ENCODE measurements at regions not wholly inside any gene's neighbourhood (a gene's known extent, or its start where the extent isn't known, plus 50 kb on each side); places are given as distances from the start of the nearest gene placed in this dataset.

DNA sequence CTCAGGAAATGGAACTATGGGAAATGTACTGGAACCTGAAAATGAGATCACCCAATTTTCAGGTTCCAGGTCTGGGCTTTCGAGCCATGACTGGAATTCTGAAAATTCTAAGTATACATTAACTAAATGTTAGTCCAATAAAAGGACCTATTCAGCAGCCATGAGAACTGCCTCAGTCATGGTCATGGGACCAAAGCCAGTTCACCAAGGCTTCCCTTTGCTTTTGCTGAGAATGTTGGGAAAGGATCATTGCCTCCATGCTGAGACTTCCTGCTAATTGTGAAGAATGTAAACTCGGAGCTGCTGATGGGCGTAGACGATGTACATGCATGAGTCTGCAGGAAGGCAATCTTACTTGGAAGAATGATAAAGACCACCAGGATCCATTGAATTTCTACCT lies 624.4 kb upstream of the SOX11 start:
- H3K4me3 ChIP-seq: no peak overlapping the region
- H3K27ac ChIP-seq: no peak overlapping the region

DNA sequence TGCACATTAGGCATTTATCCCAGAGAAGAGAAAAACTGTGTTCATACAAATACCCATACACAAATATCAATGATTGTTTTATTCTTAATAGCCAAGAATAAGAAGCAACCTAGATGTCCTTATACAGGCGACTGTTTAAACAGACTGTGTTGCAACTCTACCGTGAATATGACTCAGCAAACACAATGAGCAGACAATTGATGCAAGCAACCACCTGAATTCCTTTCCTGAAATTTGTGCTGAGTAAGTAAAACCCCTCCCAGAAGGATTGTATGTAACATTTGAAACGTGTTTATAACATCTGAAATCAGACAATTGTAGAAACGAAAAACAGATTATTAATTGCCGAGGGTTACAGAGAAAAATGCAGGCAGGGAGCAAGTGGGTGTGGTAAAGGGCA lies 621.9 kb upstream of the SOX11 start:
- Histone ChIP-seq H3K4me3 (no peak overlapping the region), H3K27ac (no peak overlapping the region)

DNA sequence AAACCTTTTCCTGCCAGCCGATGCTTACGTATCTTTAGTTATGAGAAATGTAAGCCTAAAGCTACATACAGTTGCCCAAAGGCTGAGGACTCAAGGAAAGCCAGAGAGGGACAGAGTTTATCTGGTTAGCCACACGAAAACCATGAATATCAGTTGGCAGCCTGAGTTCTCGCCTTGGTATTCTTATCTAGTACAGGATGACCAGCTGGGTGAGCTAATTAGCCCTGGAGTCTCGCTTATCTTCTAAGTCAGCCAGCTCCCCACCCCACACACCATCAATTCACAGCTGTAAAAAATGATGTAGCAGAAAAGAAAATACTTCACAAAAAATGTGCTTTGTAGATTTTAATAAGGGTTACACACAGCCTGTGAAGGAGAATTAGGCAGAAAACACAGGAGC lies 617.5 kb upstream of the SOX11 start:
- H3K4me3 ChIP-seq: no peak overlapping the region
- no peak overlapping the region for H3K27ac ChIP-seq

DNA sequence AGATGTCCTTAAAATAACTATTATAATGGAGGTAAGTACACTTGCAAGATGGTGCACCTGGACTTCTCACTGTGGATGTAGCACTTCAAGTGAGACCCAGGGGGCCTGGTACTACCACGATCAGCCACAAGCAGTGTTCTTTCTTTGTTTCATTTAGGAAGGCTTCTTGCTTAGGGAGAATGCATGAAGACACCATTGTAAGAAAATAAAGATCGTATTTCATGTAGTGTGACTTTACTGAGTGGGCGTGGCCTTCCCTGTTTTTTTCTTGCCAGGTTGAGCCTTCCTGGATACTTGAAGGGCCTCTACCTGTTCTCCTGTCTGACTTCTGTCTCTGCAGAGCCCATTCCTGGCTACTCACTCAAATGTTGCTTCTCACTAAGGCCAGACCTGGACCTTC lies 615.6 kb upstream of the SOX11 start:
- Histone ChIP-seq H3K27ac (no peak overlapping the region), H3K4me3 (no peak overlapping the region)

DNA sequence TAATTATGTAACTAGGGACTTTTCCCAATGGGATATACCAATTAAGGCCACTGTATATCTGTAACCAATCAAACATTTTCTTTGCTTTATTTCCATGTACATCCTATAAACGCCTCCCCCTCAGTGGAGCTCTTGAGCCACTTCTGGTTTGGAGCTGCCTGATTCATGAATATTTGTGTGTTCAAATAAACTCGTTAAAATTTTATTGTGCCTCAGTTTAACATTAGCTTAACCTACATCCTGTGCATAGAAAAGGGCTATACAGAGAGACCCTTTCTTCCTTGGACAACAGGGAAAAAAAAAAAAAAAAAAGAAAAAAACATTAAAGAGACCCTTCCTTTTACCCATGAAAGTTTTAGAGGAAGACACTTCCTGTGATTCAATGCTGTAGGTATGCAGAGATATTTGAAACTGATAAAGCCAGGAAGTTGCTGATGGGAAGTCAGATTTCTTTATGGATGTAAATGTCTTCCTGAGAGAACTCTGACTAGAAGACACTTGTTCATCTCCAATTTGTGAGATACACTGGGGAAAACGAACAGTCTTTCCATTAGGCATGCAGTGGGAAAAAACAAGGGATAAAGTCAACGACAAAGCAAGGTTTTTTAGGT lies 614.6 kb upstream of the SOX11 start:
- H3K27ac ChIP-seq: no peak overlapping the region
- H3K4me3 ChIP-seq: no peak overlapping the region

DNA sequence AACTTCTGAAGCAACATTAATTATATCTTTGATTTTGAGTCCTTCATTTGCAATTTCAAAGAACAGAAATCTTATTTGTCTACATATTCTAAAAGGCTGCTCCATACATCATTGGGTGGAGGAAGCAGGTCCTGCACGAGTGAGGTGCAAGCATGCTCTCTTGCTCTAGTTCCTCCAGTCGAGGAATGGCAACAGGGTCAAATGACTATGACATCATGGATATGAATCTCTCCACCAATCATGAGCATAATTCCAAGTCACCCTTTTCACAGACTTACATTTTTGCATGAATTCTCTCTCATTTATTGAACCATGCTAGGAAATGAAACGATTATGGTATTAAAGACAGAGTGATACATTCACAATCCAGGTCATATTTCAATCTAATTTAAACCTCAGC lies 608.8 kb upstream of the SOX11 start:
- Histone ChIP-seq H3K4me3 (no peak overlapping the region), H3K27ac (no peak overlapping the region)

DNA sequence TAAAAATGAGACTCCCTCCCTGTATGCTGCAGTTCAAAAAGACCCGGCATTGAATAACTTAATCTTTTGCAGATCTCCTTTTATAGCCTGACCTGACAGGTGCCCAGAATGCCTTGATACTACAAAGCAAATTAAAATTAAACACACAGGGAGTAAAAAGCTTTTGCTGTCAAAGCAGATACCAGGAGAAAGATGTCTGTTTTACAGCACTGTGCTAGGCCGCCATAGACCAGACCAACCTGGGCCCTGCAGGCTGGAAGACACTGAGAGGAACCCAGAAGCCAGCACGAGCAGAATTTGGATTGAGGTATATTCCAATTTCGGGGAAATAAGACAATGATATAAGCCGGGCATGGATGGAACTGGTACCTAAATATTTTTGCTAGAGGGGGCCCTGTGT lies 602.8 kb upstream of the SOX11 start:
- no peak overlapping the region for H3K27ac ChIP-seq
- no peak overlapping the region for H3K4me3 ChIP-seq

DNA sequence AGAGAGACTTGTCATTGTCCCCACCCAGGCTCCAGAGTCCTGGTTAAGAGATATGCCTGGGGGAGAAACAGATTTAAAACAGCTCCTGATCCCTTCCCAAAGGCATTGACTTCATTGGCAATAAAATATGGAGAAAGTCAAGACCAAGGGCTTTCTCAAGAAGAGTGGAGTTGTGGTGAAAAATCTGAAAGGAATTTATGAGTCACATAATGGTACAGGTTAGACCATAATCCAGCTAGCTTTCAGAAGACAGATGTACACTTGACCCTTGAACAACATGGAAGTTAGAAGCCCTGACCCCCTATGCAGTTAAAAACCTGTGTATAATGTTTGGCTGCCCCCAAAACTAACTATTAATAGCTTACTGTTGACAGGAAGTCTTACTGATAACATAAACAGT lies 599.1 kb upstream of the SOX11 start:
- no peak overlapping the region for H3K27ac ChIP-seq
- H3K4me3 ChIP-seq: no peak overlapping the region

DNA sequence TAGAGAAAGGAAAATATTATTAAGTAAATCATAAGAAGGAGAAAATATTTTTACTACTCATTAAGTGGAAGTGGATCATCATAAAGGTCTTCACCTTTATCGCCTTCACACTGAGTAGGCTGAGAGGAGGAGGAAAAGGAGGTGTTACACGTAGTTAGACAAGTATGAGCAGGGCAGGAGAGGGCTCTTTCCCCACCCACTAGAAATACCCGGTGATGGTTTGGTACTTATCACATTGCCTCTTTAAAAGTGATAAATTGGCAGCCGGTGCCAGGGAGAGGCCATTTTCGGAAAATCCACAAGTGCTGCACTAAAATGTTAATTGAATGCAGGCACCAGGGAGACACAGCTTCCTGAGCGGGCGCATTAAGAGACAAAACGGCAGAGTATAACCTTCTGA lies 598.7 kb upstream of the SOX11 start:
- no peak overlapping the region for H3K27ac ChIP-seq

DNA sequence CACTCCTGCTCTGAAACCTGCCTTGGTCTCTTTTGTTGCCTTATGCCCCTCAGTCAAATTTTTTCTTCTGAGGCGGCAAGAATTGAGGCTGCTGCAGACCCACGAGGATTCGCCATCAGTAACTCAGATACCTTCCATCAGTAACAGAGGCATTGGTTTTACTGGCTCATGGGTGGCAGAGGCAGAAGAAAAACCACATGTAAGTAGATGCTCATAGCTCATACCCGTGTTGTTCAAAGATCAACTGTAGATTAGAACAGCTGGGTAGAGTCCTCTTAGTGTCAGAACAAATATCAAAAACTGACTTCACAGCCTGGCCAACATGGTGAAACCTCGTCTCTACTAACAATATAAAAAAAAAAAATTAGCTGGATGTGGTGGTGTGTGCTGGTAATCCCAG lies 598.0 kb upstream of the SOX11 start:
- no peak overlapping the region for H3K4me3 ChIP-seq
- no peak overlapping the region for H3K27ac ChIP-seq

More for the DNA sequence above, 598.7 kb upstream of the SOX11 start:
- H3K4me3 ChIP-seq: no peak overlapping the region

DNA sequence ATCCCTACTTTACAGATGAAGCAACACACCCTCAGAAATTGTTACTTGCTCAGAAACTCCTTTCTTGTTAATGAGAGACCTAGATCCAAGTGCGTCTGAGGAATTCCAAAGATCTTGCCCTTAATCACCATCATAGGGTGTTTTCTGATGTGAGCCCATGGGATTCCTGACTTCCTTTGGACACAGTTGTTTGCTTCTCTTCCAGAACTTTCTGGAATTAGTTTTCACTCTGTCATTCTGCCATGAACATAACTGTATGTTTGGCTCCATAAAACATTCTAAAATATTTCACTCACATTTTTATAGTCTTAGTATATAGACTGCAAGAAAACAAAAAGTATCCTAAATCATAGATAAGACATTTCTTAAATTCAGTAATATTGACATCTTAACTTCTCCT lies 593.9 kb upstream of the SOX11 start:
- Histone ChIP-seq H3K4me3 (no peak overlapping the region), H3K27ac (no peak overlapping the region)

DNA sequence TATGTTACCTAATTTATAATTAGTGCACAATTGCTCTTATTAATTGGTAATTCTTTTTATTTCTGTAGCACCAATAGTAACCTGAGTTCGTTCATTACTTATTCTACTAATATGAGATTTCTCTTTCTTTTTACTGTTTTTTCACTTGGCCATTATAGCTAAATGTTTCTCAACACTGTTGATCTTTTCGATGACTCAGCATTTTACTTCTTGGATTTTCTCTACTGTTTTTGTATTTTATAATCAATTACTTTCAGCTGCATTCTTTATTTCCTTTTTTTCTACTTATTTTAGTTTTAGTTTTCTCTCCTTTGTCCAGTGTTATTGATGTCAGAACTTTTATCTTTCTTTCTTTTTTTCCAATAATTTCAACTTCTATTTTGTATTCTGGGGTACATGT lies 589.4 kb upstream of the SOX11 start:
- H3K4me3 ChIP-seq: no peak overlapping the region

DNA sequence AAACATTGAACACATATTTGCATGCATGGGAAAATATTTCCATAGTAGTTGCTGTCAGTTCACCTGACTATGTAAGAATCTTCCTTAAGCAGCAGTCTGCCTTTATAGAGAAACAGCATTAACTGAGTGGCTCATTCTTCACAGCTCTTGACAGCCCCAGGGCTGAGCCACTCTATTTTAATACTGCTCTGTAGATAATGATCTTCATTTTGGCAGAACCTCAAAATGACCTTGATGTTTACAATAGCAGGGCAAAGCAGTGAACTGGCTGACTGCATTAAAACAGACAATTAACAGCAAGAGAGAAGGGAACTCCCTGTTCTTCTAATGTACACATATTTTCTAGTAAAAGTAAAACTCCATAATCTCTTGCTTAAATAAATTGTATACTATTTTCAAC lies 580.6 kb upstream of the SOX11 start:
- Histone ChIP-seq H3K4me3 (no peak overlapping the region), H3K27ac (no peak overlapping the region)

More for the DNA sequence above, 589.4 kb upstream of the SOX11 start:
- H3K27ac ChIP-seq: no peak overlapping the region

DNA sequence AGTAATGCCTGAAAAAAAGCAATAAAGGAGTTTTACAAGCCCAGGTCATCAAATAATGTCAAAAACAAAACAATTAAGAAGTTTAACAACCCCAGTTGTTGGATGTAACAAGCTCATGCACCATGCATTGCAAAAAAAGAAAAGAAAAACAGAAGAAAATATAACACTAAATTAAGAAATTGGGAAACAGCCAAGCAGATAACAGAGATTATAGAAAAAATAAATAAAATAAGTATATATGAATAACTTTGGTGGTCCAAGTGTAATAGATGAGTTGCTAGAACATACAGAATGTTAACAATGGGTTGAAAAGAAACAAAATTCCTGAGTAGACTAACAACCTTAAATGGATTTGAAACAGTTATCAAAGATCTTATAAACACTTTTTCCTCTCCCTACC lies 573.1 kb upstream of the SOX11 start:
- no peak overlapping the region for H3K4me3 ChIP-seq
- H3K27ac ChIP-seq: no peak overlapping the region

DNA sequence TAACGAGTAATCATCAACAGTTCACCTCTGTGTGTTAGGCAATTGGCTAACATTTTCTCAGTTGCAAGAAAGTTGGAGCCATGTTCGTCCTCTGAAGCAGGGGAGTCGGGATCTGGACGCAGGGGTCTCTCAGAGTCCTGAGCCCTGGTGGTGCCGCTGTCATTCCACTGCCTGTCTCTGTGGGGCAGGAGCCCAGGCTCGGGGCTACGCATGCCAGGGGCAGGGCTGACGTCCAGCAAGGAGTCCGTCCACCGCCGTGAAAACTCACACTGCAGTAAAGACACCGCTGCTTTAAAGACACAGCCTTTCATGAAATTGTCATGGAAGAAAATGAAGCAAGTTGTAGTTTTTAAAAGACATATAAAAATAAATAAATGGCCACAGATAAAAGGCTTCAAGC lies 571.1 kb upstream of the SOX11 start:
- Histone ChIP-seq H3K4me3 (no peak overlapping the region), H3K27ac (no peak overlapping the region)

DNA sequence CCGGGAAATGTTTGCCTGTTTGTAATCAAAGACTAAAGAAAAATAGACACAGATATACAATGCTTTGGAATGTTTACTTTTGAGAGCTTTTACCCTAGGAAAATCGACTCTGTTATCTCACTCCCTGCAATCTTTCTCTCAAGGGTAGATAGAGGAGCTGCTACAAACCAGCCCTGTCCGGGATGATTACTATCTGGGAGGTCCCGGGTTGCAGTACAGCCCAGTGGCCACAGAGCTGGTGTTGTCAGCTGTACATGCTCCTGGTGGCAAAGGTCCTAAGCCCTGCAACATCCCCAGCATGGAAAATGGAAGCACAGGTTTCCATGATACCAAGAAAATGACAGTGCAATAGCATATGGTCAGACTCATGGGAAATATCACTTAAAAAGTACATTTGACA lies 570.5 kb upstream of the SOX11 start:
- no peak overlapping the region for H3K27ac ChIP-seq
- H3K4me3 ChIP-seq: no peak overlapping the region

DNA sequence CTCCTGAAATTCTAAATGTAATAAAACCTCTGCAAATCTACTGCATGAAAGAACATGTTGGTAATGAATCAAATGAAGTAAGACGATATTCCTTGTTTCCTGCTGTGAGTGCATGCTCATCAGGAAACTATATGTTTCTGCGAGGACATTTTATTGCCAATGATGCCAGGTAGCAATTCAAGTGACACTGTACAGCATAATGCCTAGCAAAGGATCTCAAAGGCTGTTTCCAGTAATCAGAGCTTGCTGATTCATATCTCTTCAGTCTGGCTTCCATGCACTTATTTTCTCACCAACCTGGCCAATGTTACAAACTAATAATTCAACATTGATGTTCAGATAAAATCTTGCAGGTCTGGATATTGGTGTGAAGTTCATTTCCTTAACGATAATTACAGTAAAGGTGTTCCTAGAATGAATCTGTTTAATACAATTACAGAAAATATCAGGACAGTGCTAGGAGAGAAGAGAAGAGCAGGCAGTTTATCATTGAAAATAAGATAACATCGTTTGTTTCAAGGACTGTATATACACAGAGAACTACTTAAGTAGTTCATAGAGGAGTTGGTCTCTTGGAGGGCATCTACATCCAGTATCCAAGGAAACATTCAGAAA lies 568.5 kb upstream of the SOX11 start:
- no peak overlapping the region for H3K27ac ChIP-seq

DNA sequence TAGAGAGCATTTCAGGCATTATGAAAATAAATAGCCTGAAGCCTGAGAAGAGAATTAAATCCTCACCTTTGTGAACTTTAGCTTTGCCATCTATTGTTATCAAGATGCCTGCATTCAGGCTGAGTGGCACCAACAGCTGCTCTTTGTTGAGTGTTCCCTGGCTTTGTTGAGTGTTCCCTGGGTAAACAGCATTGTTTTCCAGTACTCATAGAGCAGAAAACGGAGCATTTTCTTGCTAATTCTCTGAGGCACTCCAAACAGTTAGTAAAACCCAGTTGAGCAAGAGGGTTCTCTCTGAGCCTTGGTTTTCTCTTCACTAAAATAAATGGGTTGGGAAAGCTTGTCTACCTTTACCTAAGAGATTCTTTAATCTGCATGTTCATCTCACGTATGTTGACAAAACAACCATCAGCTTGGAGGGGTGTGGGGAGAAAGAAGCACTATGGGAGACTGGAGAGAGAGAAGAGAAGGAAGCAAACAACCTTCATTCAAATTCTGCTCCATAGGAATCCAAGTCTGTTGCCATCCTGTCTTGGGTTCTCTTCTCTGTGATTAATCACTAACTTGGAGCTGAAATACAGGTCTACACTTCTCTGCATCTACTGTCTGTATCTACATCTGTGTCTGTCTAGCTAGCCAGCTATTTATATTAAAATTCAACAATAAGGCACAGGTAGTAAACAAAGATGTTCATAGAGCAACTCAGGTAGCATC lies 567.0 kb upstream of the SOX11 start:
- H3K4me3 ChIP-seq: no peak overlapping the region
- no peak overlapping the region for H3K27ac ChIP-seq

More for the DNA sequence above, 568.5 kb upstream of the SOX11 start:
- H3K4me3 ChIP-seq: no peak overlapping the region

DNA sequence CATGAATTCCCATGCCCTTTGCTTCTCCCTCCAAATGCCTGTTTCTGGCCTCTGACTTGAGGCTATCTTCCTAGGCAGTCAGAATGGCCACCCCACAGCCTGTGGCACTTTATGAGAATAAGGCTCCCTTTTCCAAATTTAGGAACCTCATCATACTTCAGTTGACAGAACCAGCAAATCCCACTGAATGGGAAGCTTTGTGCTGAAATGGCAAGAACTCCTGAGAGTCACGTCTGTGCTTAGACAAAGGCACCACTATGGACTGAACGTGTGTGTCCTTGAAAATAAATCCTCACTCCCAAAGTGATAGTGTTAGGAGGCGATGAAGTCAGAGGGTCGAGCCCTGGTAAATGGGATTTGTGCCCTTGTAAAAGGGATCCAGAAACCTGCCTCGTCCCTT lies 559.9 kb upstream of the SOX11 start:
- no peak overlapping the region for H3K27ac ChIP-seq
- H3K4me3 ChIP-seq: no peak overlapping the region

DNA sequence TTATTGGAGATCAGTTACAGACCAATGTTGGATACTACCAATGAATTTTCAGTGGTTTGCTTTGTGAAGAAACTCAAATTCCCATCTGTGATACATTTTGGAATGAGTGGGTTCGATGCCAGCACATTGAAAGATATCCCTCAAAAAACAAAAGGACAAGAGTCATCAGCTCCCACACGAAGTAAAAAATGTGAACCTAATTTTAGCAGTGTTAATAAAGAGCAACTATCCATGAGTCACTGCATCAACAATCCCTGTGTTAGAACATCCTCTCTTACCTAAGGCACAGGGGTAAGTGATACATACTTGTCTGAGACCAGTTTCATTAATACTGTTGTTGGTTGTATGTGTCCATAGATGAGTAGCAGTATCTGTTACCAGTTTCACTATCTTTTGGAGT lies 551.8 kb upstream of the SOX11 start:
- H3K4me3 ChIP-seq: no peak overlapping the region
- H3K27ac ChIP-seq: no peak overlapping the region

DNA sequence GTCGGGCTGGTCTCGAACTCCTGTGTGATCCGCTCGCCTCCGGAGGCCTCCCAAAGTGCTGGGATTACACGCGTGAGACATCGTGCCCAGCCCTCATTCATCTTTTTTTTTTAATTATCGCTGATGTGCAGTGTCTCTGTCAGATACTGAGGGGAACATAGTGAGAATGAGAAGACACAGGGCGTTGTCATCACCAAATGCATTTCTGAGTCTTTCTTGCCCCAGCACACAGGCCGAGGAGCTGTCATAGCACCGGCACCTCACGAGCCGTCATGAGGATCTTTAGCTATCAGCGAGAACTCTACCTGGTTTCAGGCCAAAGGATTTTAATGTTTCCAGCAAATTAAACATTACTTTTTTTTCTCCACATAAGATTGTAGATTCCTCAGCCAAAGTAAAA lies 548.0 kb upstream of the SOX11 start:
- Histone ChIP-seq H3K27ac (no peak overlapping the region), H3K4me3 (no peak overlapping the region)

DNA sequence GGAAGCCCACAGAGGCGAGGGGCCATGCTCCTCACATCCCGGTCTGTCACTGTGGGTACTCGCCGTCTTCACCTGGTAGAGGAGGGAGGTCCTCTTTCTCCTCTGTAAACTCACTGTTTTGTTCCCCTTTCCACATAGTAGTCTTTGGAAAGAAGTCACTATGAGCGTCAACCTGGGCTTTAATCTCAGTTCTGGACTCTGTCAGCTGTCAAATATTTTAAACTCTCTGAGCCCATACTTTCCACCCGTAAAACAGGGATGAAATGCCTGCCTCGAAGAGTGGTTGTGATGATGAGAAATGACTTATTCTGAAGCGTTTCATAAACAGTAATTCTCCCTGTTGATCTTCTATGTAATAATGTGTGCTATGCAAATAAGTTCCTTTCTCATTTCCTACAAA lies 547.1 kb upstream of the SOX11 start:
- no peak overlapping the region for H3K27ac ChIP-seq
- no peak overlapping the region for H3K4me3 ChIP-seq
